HL-60 (cell line): ENCODE measurements at regions not wholly inside any gene's neighbourhood (a gene's known extent, or its start where the extent isn't known, plus 50 kb on each side); places are given as distances from the start of the nearest gene placed in this dataset.

Source experiments
- DNase-seq, 2 experiments: peaks; one replicate each; pipeline ENCODE4 v3.0.0-alpha.2; 2010 to 2020; ENCODE audit warnings: low read depth in 1 of 2, low spot score in 1 of 2
- H3K27ac ChIP-seq: fragments of 250-450 bp; sonication (Bioruptor Pico); replicated peaks from 2 replicates; pipeline ENCODE4 v1.5.1; 2020; ENCODE audit warnings: mild to moderate bottlenecking, moderate library complexity
- H3K27me3 ChIP-seq: fragments of 250-450 bp; sonication (Bioruptor Pico); 2 replicates; pipeline ENCODE4 v1.5.1; 2021; ENCODE audit warnings: mild to moderate bottlenecking, moderate library complexity; ENCODE audit not compliant: insufficient read depth, poor library complexity, severe bottlenecking
- H3K4me3 ChIP-seq: replicated peaks from 2 replicates; pipeline ENCODE4 v1.5.1; 2011; ENCODE audit warnings: mild to moderate bottlenecking, control low read depth, low read length; ENCODE audit not compliant: insufficient read depth
- CTCF ChIP-seq: IDR thresholded peaks from one replicate; pipeline ENCODE4 v1.5.1; 2011; ENCODE audit warnings: low read length, control low read depth, inconsistent platforms; ENCODE audit not compliant: insufficient read depth
- GABPA ChIP-seq: IDR thresholded peaks from 2 replicates; pipeline ENCODE4 v1.6.1; 2012; ENCODE audit warnings: low read depth
- POLR2AphosphoS5 ChIP-seq: IDR thresholded peaks from 2 replicates; pipeline ENCODE4 v1.6.1; 2012; ENCODE audit warnings: low read depth
- REST ChIP-seq: IDR thresholded peaks from 2 replicates; pipeline ENCODE4 v1.6.1; 2012; ENCODE audit warnings: low read depth; ENCODE audit not compliant: insufficient replicate concordance
- SPI1 ChIP-seq: IDR thresholded peaks from 2 replicates; pipeline ENCODE4 v1.6.1; 2012; ENCODE audit warnings: low read depth, mild to moderate bottlenecking, borderline replicate concordance

- TF ChIP-seq POLR2AphosphoS5: no peak
- TF ChIP-seq SPI1: no peak
- no peak for TF ChIP-seq GABPA
- no peak for TF ChIP-seq CTCF
- no peak for TF ChIP-seq REST
- H3K27me3 ChIP-seq: no peaks in the 10 kb centered on the region
- no peak overlapping the region for H3K27ac ChIP-seq
- DNase-seq: no peak
- H3K4me3 ChIP-seq: no peak overlapping the region
These were observed 537.7 kb downstream of the BRINP3 start for GRCh38 chr1:189939967-189940366.

GRCh38 chr1:189941922-189942321 lies 535.7 kb downstream of the BRINP3 start:
- Histone ChIP-seq H3K4me3 (no peak overlapping the region), H3K27me3 (no peaks in the 10 kb centered on the region), H3K27ac (no peak overlapping the region)
- no peak for DNase-seq
- no peak for TF ChIP-seq SPI1
- no peak for TF ChIP-seq GABPA
- TF ChIP-seq REST: no peak
- TF ChIP-seq POLR2AphosphoS5: no peak
- no peak for TF ChIP-seq CTCF

GRCh38 chr1:189958756-189959155 lies 518.9 kb downstream of the BRINP3 start:
- TF ChIP-seq GABPA (no peak), CTCF (no peak), POLR2AphosphoS5 (no peak), SPI1 (no peak), REST (no peak)
- no peaks in the 10 kb centered on the region for H3K27me3 ChIP-seq
- H3K27ac ChIP-seq: no peak overlapping the region
- H3K4me3 ChIP-seq: no peak overlapping the region
- no peak for DNase-seq
